Fibroblast of skin of back (primary cell): ENCODE measurements at regions not wholly inside any gene's neighbourhood (a gene's known extent, or its start where the extent isn't known, plus 50 kb on each side); places are given as distances from the start of the nearest gene placed in this dataset.
"Not testable (repeated sequence)": the region's sequence is repeated elsewhere in the genome, so short reads cannot be mapped to it uniquely, and the experiment has no call there.

Experiments
- DNase-seq: peaks from one replicate; pipeline ENCODE4 v3.0.0-alpha.2; 2013

- no peak for DNase-seq
Measured at GRCh38 chr20:61056116-61056515, 195.9 kb upstream of the CDH4 start.

- no peak for DNase-seq
Measured at GRCh38 chr20:61056627-61057442, 195.2 kb upstream of the CDH4 start.

- no peak for DNase-seq
Measured at GRCh38 chr20:61057443-61058121, 194.5 kb upstream of the CDH4 start.

- no peak for DNase-seq
Measured at GRCh38 chr20:61061981-61062380, 190.1 kb upstream of the CDH4 start.

GRCh38 chr20:61065853-61066252 is 186.2 kb upstream of the CDH4 start:
- DNase-seq, result no peak

GRCh38 chr20:61066526-61066925 is 185.5 kb upstream of the CDH4 start:
- no peak for DNase-seq

- DNase-seq, result no peak
Measured at GRCh38 chr20:61067221-61067620, 184.8 kb upstream of the CDH4 start.

- no peak for DNase-seq
Measured at GRCh38 chr20:61072398-61072797, 179.7 kb upstream of the CDH4 start.

- no peak for DNase-seq
Measured at GRCh38 chr20:61073376-61073775, 178.7 kb upstream of the CDH4 start.

- DNase-seq, result no peak
Measured at GRCh38 chr20:61082720-61083119, 169.3 kb upstream of the CDH4 start.

GRCh38 chr20:61083431-61083830 is 168.6 kb upstream of the CDH4 start:
- DNase-seq, result no peak

- no peak for DNase-seq
Measured at GRCh38 chr20:61086031-61086430, 166.0 kb upstream of the CDH4 start.

GRCh38 chr20:61090541-61090940 is 161.5 kb upstream of the CDH4 start:
- DNase-seq, result no peak

GRCh38 chr20:61092251-61092650 is 159.8 kb upstream of the CDH4 start:
- no peak for DNase-seq

- no peak for DNase-seq
Measured at GRCh38 chr20:61094581-61094980, 157.5 kb upstream of the CDH4 start.

- no peak for DNase-seq
Measured at GRCh38 chr20:61096463-61096862, 155.6 kb upstream of the CDH4 start.

GRCh38 chr20:61099806-61100205 is 152.3 kb upstream of the CDH4 start:
- no peak for DNase-seq

GRCh38 chr20:61100489-61100888 is 151.6 kb upstream of the CDH4 start:
- DNase-seq, result no peak

- not testable (repeated sequence) for DNase-seq
Measured at GRCh38 chr20:61101321-61101720, 150.7 kb upstream of the CDH4 start.

- DNase-seq, result no peak
Measured at GRCh38 chr20:61104232-61104631, 147.8 kb upstream of the CDH4 start.

GRCh38 chr20:61105395-61105794 is 146.7 kb upstream of the CDH4 start:
- DNase-seq, result no peak

GRCh38 chr20:61106438-61106837 is 145.6 kb upstream of the CDH4 start:
- no peak for DNase-seq

- no peak for DNase-seq
Measured at GRCh38 chr20:61109221-61109805, 142.7 kb upstream of the CDH4 start.

- DNase-seq, result peak; percentile 21
Measured at GRCh38 chr20:61112515-61112914, 139.5 kb upstream of the CDH4 start.
